ENCODE measurements at regions not wholly inside any gene's neighbourhood (a gene's known extent, or its start where the extent isn't known, plus 50 kb on each side); places are given as distances from the start of the nearest gene placed in this dataset.

- Histone ChIP-seq H3K27ac (peak overlapping the region; percentile 31), H3K4me1 (peaks cover 33% of the 10 kb centered on the region), H3K4me3 (no peak overlapping the region), H3K36me3 (no peaks in the 10 kb centered on the region), H3K9me3 (no peaks in the 10 kb centered on the region), H3K27me3 (no peaks in the 10 kb centered on the region)
- 34% methylated on average over 5 of the region's 5 CpGs for WGBS
- TF ChIP-seq EP300 (IDR thresholded peaks at IDR 0.05) (no peak), POLR2AphosphoS5 (IDR thresholded peaks at IDR 0.05) (no peak), CTCF (IDR thresholded peaks at IDR 0.05) (no peak), POLR2A (IDR thresholded peaks at IDR 0.05) (no peak)
- no peak for DNase-seq (ENCODE audit: low spot score in 2 of 2)
Measured at GRCh38 chr2:160652236-160652635, 158.6 kb upstream of the RBMS1 start.

GRCh38 chr2:160657196-160657595 lies 163.6 kb upstream of the RBMS1 start:
- Histone ChIP-seq H3K4me1 (peaks cover 4% of the 10 kb centered on the region), H3K27ac (no peak overlapping the region), H3K4me3 (no peak overlapping the region), H3K36me3 (no peaks in the 10 kb centered on the region), H3K27me3 (no peaks in the 10 kb centered on the region), H3K9me3 (no peaks in the 10 kb centered on the region)
- DNase-seq (ENCODE audit: low spot score in 2 of 2): no peak
- WGBS: 69% methylated on average over 1 of the region's 1 CpG
- TF ChIP-seq CTCF (IDR thresholded peaks at IDR 0.05) (no peak), POLR2AphosphoS5 (IDR thresholded peaks at IDR 0.05) (no peak), POLR2A (IDR thresholded peaks at IDR 0.05) (no peak), EP300 (IDR thresholded peaks at IDR 0.05) (no peak)

GRCh38 chr2:160658851-160659250 lies 165.2 kb upstream of the RBMS1 start:
- no peaks in the 10 kb centered on the region for H3K36me3 ChIP-seq
- TF ChIP-seq EP300 (IDR thresholded peaks at IDR 0.05) (no peak), POLR2AphosphoS5 (IDR thresholded peaks at IDR 0.05) (no peak), POLR2A (IDR thresholded peaks at IDR 0.05) (no peak), CTCF (IDR thresholded peaks at IDR 0.05) (no peak)
- no peaks in the 10 kb centered on the region for H3K9me3 ChIP-seq

GRCh38 chr2:160660741-160661140 lies 167.1 kb upstream of the RBMS1 start:
- WGBS: 60% methylated on average over 2 of the region's 2 CpGs
- Histone ChIP-seq H3K27me3 (no peaks in the 10 kb centered on the region), H3K36me3 (no peaks in the 10 kb centered on the region), H3K9me3 (no peaks in the 10 kb centered on the region), H3K27ac (no peak overlapping the region), H3K4me3 (no peak overlapping the region), H3K4me1 (peaks cover 2% of the 10 kb centered on the region)
- no peak for DNase-seq (ENCODE audit: low spot score in 2 of 2)
- TF ChIP-seq POLR2AphosphoS5 (IDR thresholded peaks at IDR 0.05) (no peak), EP300 (IDR thresholded peaks at IDR 0.05) (no peak), POLR2A (IDR thresholded peaks at IDR 0.05) (no peak), CTCF (IDR thresholded peaks at IDR 0.05) (no peak)

More at GRCh38 chr2:160658851-160659250, 165.2 kb upstream of the RBMS1 start:
- H3K4me3 ChIP-seq: no peak overlapping the region
- H3K27ac ChIP-seq: no peak overlapping the region
- no peak for DNase-seq (ENCODE audit: low spot score in 2 of 2)
- no peaks in the 10 kb centered on the region for H3K4me1 ChIP-seq
- no peaks in the 10 kb centered on the region for H3K27me3 ChIP-seq

GRCh38 chr2:160664603-160665140 lies 171.1 kb upstream of the RBMS1 start:
- Histone ChIP-seq H3K4me3 (no peak overlapping the region), H3K36me3 (no peaks in the 10 kb centered on the region), H3K27ac (no peak overlapping the region), H3K4me1 (peaks cover 18% of the 10 kb centered on the region), H3K27me3 (no peaks in the 10 kb centered on the region), H3K9me3 (no peaks in the 10 kb centered on the region)
- no peak for TF ChIP-seq CTCF (IDR thresholded peaks at IDR 0.05)
- TF ChIP-seq POLR2AphosphoS5 (IDR thresholded peaks at IDR 0.05): no peak
- no peak for TF ChIP-seq EP300 (IDR thresholded peaks at IDR 0.05)
- no peak for TF ChIP-seq POLR2A (IDR thresholded peaks at IDR 0.05)
- 65% methylated on average over 2 of the region's 2 CpGs for WGBS
- no peak for DNase-seq (ENCODE audit: low spot score in 2 of 2)
